PC-3 (cell line): ENCODE measurements at regions not wholly inside any gene's neighbourhood (a gene's known extent, or its start where the extent isn't known, plus 50 kb on each side); places are given as distances from the start of the nearest gene placed in this dataset.

Experiments
- EZH2 ChIP-seq: fragments of 300-600 bp; sonication (generic); IDR thresholded peaks from one replicate; pipeline ENCODE4 v1.6.1; 2017; ENCODE audit warnings: antibody characterized with exemption, mild to moderate bottlenecking, low read length; ENCODE audit not compliant: unreplicated experiment
- EZH2phosphoT487 ChIP-seq: fragments of 300-600 bp; sonication (generic); IDR thresholded peaks from 2 replicates; pipeline ENCODE4 v1.6.1; 2018; ENCODE audit warnings: mild to moderate bottlenecking, antibody characterized with exemption, low read length, borderline replicate concordance
- TF ChIP-seq, protein P1 (sequence below): fragments of 300-600 bp; sonication (generic); conservative IDR thresholded peaks from 2 replicates; pipeline ENCODE4 v1.5.1; 2017; ENCODE audit warnings: antibody characterized with exemption, low read depth, mild to moderate bottlenecking, low read length

DNA sequence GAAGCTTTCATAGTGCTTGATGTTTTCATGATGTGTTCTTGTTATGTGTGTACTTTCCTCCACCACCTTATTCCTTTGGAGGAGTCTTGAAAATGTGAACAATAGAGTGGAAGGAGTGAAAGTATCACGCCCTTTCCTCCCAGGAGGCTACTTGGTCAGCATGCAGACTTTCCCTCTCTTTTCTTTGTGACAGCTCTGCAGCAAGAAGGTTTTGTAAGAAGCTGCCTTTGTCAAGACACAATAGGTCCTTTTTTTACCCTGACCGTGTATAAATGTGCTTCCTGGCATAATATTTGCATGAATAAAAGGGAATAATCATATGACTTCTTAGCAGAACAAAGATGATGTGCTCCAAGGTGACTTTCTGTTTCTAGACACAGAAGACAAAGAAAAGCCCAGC is 882.6 kb upstream of the SLITRK5 start:
- TF ChIP-seq, protein P1, sequence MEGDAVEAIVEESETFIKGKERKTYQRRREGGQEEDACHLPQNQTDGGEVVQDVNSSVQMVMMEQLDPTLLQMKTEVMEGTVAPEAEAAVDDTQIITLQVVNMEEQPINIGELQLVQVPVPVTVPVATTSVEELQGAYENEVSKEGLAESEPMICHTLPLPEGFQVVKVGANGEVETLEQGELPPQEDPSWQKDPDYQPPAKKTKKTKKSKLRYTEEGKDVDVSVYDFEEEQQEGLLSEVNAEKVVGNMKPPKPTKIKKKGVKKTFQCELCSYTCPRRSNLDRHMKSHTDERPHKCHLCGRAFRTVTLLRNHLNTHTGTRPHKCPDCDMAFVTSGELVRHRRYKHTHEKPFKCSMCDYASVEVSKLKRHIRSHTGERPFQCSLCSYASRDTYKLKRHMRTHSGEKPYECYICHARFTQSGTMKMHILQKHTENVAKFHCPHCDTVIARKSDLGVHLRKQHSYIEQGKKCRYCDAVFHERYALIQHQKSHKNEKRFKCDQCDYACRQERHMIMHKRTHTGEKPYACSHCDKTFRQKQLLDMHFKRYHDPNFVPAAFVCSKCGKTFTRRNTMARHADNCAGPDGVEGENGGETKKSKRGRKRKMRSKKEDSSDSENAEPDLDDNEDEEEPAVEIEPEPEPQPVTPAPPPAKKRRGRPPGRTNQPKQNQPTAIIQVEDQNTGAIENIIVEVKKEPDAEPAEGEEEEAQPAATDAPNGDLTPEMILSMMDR = no peak
- TF ChIP-seq EZH2 = no peak
- TF ChIP-seq EZH2phosphoT487 = no peak
